H1 (cell line): ENCODE measurements at regions not wholly inside any gene's neighbourhood (a gene's known extent, or its start where the extent isn't known, plus 50 kb on each side); places are given as distances from the start of the nearest gene placed in this dataset.

Experiments used
- CTCF ChIA-PET: fragments of 300-600 bp; sonication (Branson Sonifier 250); formaldehyde crosslinking; loops from one replicate; lab custom pipeline; 2021; ENCODE audit not compliant: partially characterized antibody; lab: Charles Lee
- POLR2A ChIA-PET: fragments of 300-600 bp; sonication (Branson Sonifier 250); formaldehyde crosslinking; loops from one replicate; lab custom pipeline; 2021; ENCODE audit warnings: inconsistent platforms; ENCODE audit not compliant: partially characterized antibody; lab: Charles Lee
- DNase-seq, 2 experiments: peaks; one replicate each; pipeline versions ENCODE4 v3.0.0 to v3.0.0-alpha.2; 2010 to 2022; ENCODE audit warnings: low spot score in 2 of 2, low read depth in 1 of 2, mixed read lengths in 1 of 2
- FAIRE-seq: peaks from 2 replicates; lab custom pipeline; 2011; peaks lifted over from hg19 to GRCh38; lab: Jason Lieb, UNC
- H2AFZ ChIP-seq: 2 replicates; pipeline ENCODE4 v1.8.1; 2012; ENCODE audit warnings: low read length, inconsistent platforms
- H2AK5ac ChIP-seq: 2 replicates; pipeline ENCODE4 v1.6.1; 2013; ENCODE audit warnings: low read depth, low read length
- H2BK120ac ChIP-seq: replicated peaks from 2 replicates; pipeline ENCODE3; 2013; ENCODE audit warnings: low read depth, low read length, inconsistent platforms
- H2BK12ac ChIP-seq: 2 replicates; pipeline ENCODE4 v1.6.1; 2013; ENCODE audit warnings: low read depth, low read length
- H2BK15ac ChIP-seq: 2 replicates; pipeline ENCODE4 v1.6.1; 2013; ENCODE audit warnings: low read length
- H2BK20ac ChIP-seq: 2 replicates; pipeline ENCODE4 v1.6.1; 2013; ENCODE audit warnings: low read length
- H2BK5ac ChIP-seq: 2 replicates; pipeline ENCODE4 v1.6.1; 2013; ENCODE audit warnings: low read depth, low read length
- H3K14ac ChIP-seq: 2 replicates; pipeline ENCODE4 v1.6.1; 2013; ENCODE audit warnings: inconsistent platforms; ENCODE audit not compliant: insufficient read length
- H3K18ac ChIP-seq: 2 replicates; pipeline ENCODE4 v1.6.1; 2013; ENCODE audit warnings: low read length; ENCODE audit errors: extremely low read depth
- H3K23ac ChIP-seq: 2 replicates; pipeline ENCODE4 v1.6.1; 2013; ENCODE audit warnings: inconsistent platforms; ENCODE audit not compliant: insufficient read length
- H3K23me2 ChIP-seq: 2 replicates; pipeline ENCODE4 v1.6.1; 2013; ENCODE audit warnings: low read depth, low read length
- H3K27ac ChIP-seq: 2 replicates; pipeline ENCODE4 v1.6.1; 2011; ENCODE audit warnings: low read depth, low read length, inconsistent platforms
- H3K27me3 ChIP-seq, 4 experiments: replicated peaks in 1 of 4; 1 replicate in 1 of 4; 2 replicates in 3 of 4; pipeline versions ENCODE4 v1.6.1 to v1.8.1; 2011 to 2013; ENCODE audit warnings: low read length in 3 of 4, mild to moderate bottlenecking in 3 of 4, inconsistent platforms in 2 of 4, mixed read lengths in 2 of 4, moderate library complexity in 1 of 4; ENCODE audit not compliant: control insufficient read depth in 3 of 4, insufficient read depth in 3 of 4; ENCODE audit errors: extremely low read depth in 1 of 4
- H3K36me3 ChIP-seq, 4 experiments: 2 replicates each; pipeline versions ENCODE4 v1.6.1 to v1.8.1; 2011 to 2013; ENCODE audit warnings: mild to moderate bottlenecking in 4 of 4, low read length in 3 of 4, moderate library complexity in 2 of 4, control low read depth in 1 of 4, inconsistent platforms in 1 of 4; ENCODE audit not compliant: insufficient read depth in 4 of 4, control insufficient read depth in 2 of 4
- H3K4ac ChIP-seq: replicated peaks from 2 replicates; pipeline ENCODE3; 2013; ENCODE audit warnings: low read length, low read depth, mixed read lengths, inconsistent platforms; ENCODE audit not compliant: insufficient read length
- H3K4me1 ChIP-seq, 4 experiments: replicated peaks in 1 of 4; 1 replicate in 1 of 4; 2 replicates in 3 of 4; pipeline versions ENCODE4 v1.6.1 to v1.8.1; 2011 to 2013; ENCODE audit warnings: low read length in 3 of 4, inconsistent platforms in 2 of 4, mixed read lengths in 1 of 4; ENCODE audit not compliant: insufficient read depth in 4 of 4, control insufficient read depth in 3 of 4
- H3K4me2 ChIP-seq, 2 experiments: 2 replicates each; pipeline versions ENCODE4 v1.6.1 to v1.8.1; 2011 to 2013; ENCODE audit warnings: low read depth in 2 of 2, low read length in 2 of 2, control low read depth in 1 of 2, inconsistent platforms in 1 of 2, mild to moderate bottlenecking in 1 of 2; ENCODE audit not compliant: insufficient read depth in 1 of 2
- H3K4me3 ChIP-seq, 4 experiments: fragments of 200-600, 300-600 bp in 1 of 4; sonication (generic), shearing (Covaris generic), sonication (Bioruptor Twin) in 1 of 4; 2 replicates each; pipeline versions ENCODE4 v1.5.1 to v1.8.1; 2011 to 2016; ENCODE audit warnings: low read length in 4 of 4, low read depth in 3 of 4, control low read depth in 2 of 4, inconsistent platforms in 2 of 4, mild to moderate bottlenecking in 2 of 4, mixed read lengths in 1 of 4, moderate library complexity in 1 of 4; ENCODE audit not compliant: insufficient read depth in 2 of 4; ENCODE audit errors: extremely low read depth in 1 of 4
- H3K56ac ChIP-seq: replicated peaks from 2 replicates; pipeline ENCODE3; 2013; ENCODE audit warnings: low read depth, mild to moderate bottlenecking, mixed read lengths, low read length, inconsistent platforms; ENCODE audit not compliant: insufficient read length
- H3K79me1 ChIP-seq: 2 replicates; pipeline ENCODE4 v1.6.1; 2013; ENCODE audit warnings: low read depth, low read length, control low read depth
- H3K79me2 ChIP-seq, 2 experiments: 2 replicates each; pipeline versions ENCODE4 v1.6.1 to v1.8.1; 2012 to 2013; ENCODE audit warnings: low read length in 2 of 2, mild to moderate bottlenecking in 2 of 2, inconsistent platforms in 1 of 2; ENCODE audit not compliant: insufficient read depth in 2 of 2, control insufficient read depth in 1 of 2
- H3K9ac ChIP-seq, 4 experiments: replicated peaks in 1 of 4; 1 replicate in 1 of 4; 2 replicates in 3 of 4; pipeline versions ENCODE4 v1.6.1 to v1.8.1; 2011 to 2013; ENCODE audit warnings: low read depth in 3 of 4, low read length in 3 of 4, control low read depth in 2 of 4, mild to moderate bottlenecking in 2 of 4, moderate library complexity in 2 of 4, inconsistent platforms in 1 of 4; ENCODE audit errors: extremely low read depth in 1 of 4
- H3K9me3 ChIP-seq, 2 experiments: 2 replicates each; pipeline versions ENCODE4 v1.6.1 to v1.8.1; 2012 to 2013; ENCODE audit warnings: mild to moderate bottlenecking in 2 of 2, moderate library complexity in 2 of 2, control low read depth in 1 of 2, inconsistent platforms in 1 of 2, low read depth in 1 of 2, low read length in 1 of 2, mixed read lengths in 1 of 2; ENCODE audit not compliant: insufficient read depth in 2 of 2
- H4K20me1 ChIP-seq, 2 experiments: replicated peaks in 1 of 2; 2 replicates each; pipeline versions ENCODE3 to v1.8.1; 2011 to 2013; ENCODE audit warnings: inconsistent platforms in 2 of 2, low read length in 2 of 2, mild to moderate bottlenecking in 1 of 2; ENCODE audit not compliant: insufficient read depth in 2 of 2, control insufficient read depth in 1 of 2
- H4K5ac ChIP-seq: 2 replicates; pipeline ENCODE4 v1.6.1; 2013; ENCODE audit warnings: low read length, low read depth, mixed read lengths, inconsistent platforms; ENCODE audit not compliant: insufficient read length
- H4K8ac ChIP-seq: 2 replicates; pipeline ENCODE4 v1.8.0; 2013; ENCODE audit warnings: mild to moderate bottlenecking, moderate library complexity, low read length, inconsistent platforms; ENCODE audit not compliant: insufficient read depth; ENCODE audit errors: extremely low read depth
- H4K91ac ChIP-seq: replicated peaks from 2 replicates; pipeline ENCODE3; 2013; ENCODE audit warnings: low read length, mixed read lengths, inconsistent platforms; ENCODE audit not compliant: insufficient read length
- BRCA1 ChIP-seq: IDR thresholded peaks from 2 replicates; pipeline ENCODE4 v1.6.1; 2012; ENCODE audit warnings: low read depth, low read length, improper control_type of control experiment
- CHD1 ChIP-seq: IDR thresholded peaks from 2 replicates; pipeline ENCODE4 v1.6.1; 2012; ENCODE audit warnings: low read depth, low read length, improper control_type of control experiment
- FOSL1 ChIP-seq: IDR thresholded peaks from 2 replicates; pipeline ENCODE4 v1.6.1; 2011; ENCODE audit warnings: mild to moderate bottlenecking, low read depth, low read length, moderate library complexity; ENCODE audit not compliant: insufficient read depth
- GABPA ChIP-seq: IDR thresholded peaks from 2 replicates; pipeline ENCODE4 v1.6.1; 2011; ENCODE audit warnings: mild to moderate bottlenecking, low read length, moderate library complexity, borderline replicate concordance; ENCODE audit not compliant: insufficient read depth
- GTF2F1 ChIP-seq: IDR thresholded peaks from 2 replicates; pipeline ENCODE4 v1.6.1; 2012; ENCODE audit warnings: low read depth, low read length, improper control_type of control experiment, borderline replicate concordance
- HDAC6 ChIP-seq: IDR thresholded peaks from one replicate; pipeline ENCODE4 v1.7.1; 2012; ENCODE audit warnings: low read depth, mild to moderate bottlenecking, inconsistent platforms, low read length, moderate library complexity
- KDM5A ChIP-seq: fragments of 200-600 bp; IDR thresholded peaks from 2 replicates; pipeline ENCODE4 v1.7.1; 2012; ENCODE audit warnings: mild to moderate bottlenecking, low read length, inconsistent platforms, mixed read lengths
- MAFK ChIP-seq: IDR thresholded peaks from 2 replicates; pipeline ENCODE4 v1.6.1; 2012; ENCODE audit warnings: low read depth, mild to moderate bottlenecking, improper control_type of control experiment, low read length
- NANOG ChIP-seq: IDR thresholded peaks from 2 replicates; pipeline ENCODE4 v1.6.1; 2011; ENCODE audit warnings: low read length, low read depth, mild to moderate bottlenecking, inconsistent platforms; ENCODE audit not compliant: insufficient read depth, poor library complexity, severe bottlenecking
- PHF8 ChIP-seq: fragments of 200-600 bp; sonication (generic); conservative IDR thresholded peaks from 2 replicates; pipeline ENCODE4 v1.7.1; 2012; ENCODE audit warnings: low read depth, mild to moderate bottlenecking, inconsistent platforms, low read length, moderate library complexity
- POLR2A ChIP-seq, 2 experiments: IDR thresholded peaks; 1 replicate in 1 of 2; 2 replicates in 1 of 2; pipeline ENCODE4 v1.6.1; 2011; ENCODE audit warnings: low read depth in 2 of 2, low read length in 2 of 2, mild to moderate bottlenecking in 2 of 2; ENCODE audit errors: control extremely low read depth in 1 of 2
- POU5F1 ChIP-seq: IDR thresholded peaks from 2 replicates; pipeline ENCODE4 v1.6.1; 2011; ENCODE audit warnings: low read depth, mild to moderate bottlenecking, low read length, moderate library complexity
- SIX5 ChIP-seq: IDR thresholded peaks from 2 replicates; pipeline ENCODE4 v1.6.1; 2011; ENCODE audit warnings: mild to moderate bottlenecking, low read depth, low read length
- SP1 ChIP-seq: IDR thresholded peaks from 2 replicates; pipeline ENCODE4 v1.6.1; 2011; ENCODE audit warnings: low read depth, low read length
- SRF ChIP-seq: IDR thresholded peaks from 2 replicates; pipeline ENCODE4 v1.6.1; 2011; ENCODE audit warnings: mild to moderate bottlenecking, low read depth, low read length, moderate library complexity
- SUZ12 ChIP-seq: fragments of 200-600 bp; sonication (generic); IDR thresholded peaks from 2 replicates; pipeline ENCODE4 v1.6.1; 2012; ENCODE audit warnings: mild to moderate bottlenecking, inconsistent platforms, low read length, moderate library complexity, mixed read lengths

DNA sequence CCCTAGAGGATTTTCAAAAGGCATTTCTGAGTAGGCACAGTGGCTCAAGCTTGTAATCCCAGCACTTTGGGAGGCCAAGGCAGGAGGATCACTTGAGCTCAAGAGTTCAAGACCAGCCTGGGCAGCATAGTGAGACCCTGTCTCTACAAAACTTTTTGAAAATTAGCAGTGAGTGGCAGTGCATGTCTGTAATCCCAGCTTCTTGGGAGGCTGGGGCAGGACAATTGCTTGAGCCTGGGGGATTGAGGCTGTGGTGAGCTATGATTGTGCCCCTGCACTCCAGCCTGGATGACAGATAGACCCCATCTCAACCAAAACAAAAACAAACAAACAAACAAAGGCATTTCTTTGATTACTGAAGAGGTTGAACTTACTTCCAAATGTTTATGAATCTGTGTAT lies 201.4 kb downstream of the KIF26A start:
- no peaks in the 10 kb centered on the region for H3K36me3 ChIP-seq
- H3K23ac ChIP-seq: no peak overlapping the region
- H3K4me2 ChIP-seq: no peak overlapping the region
- no peak overlapping the region for H3K14ac ChIP-seq
- no peak overlapping the region for H3K4ac ChIP-seq
- H4K20me1 ChIP-seq: no peaks in the 10 kb centered on the region
- DNase-seq (no peak), FAIRE-seq (no peak)
- no peak overlapping the region for H2BK20ac ChIP-seq
- H3K27me3 ChIP-seq: no peaks in the 10 kb centered on the region
- no peak overlapping the region for H2BK120ac ChIP-seq
- no peak overlapping the region for H4K8ac ChIP-seq
- ChIA-PET POLR2A (no interaction called here), CTCF (interaction anchor here (0.8 to 1.3 kb wide), 5 partner anchors 16 to 234 kb away, joined by 3 to 4 read pairs (median 3); no protein-coding TSS in a partner anchor)
- H3K79me1 ChIP-seq: no peaks in the 10 kb centered on the region
- H3K56ac ChIP-seq: no peak overlapping the region
- H2AK5ac ChIP-seq: no peak overlapping the region
- H2BK15ac ChIP-seq: no peak overlapping the region
- H3K27ac ChIP-seq: no peak overlapping the region
- H3K9me3 ChIP-seq: peaks cover 0 to 3% of the 10 kb centered on the region in 2 experiments; a peak in 2 of 4 replicates
- H3K4me1 ChIP-seq: peaks cover 0 to 12% (median 6%) of the 10 kb centered on the region in 4 experiments; a peak in 5 of 7 replicates
- H3K18ac ChIP-seq: no peak overlapping the region
- H3K79me2 ChIP-seq: no peaks in the 10 kb centered on the region
- no peak overlapping the region for H2AFZ ChIP-seq
- no peaks in the 10 kb centered on the region for H3K23me2 ChIP-seq
- TF ChIP-seq CHD1 (no peak), SRF (no peak), POU5F1 (no peak), MAFK (no peak), POLR2A (IDR thresholded peaks at IDR 0.05; ENCODE audit: control extremely low read depth in 1 of 2, low read depth in 2 of 2, low read length in 2 of 2) (no peak), SUZ12 (no peak), FOSL1 (no peak), SP1 (no peak), SIX5 (no peak), NANOG (no peak), HDAC6 (no peak), GABPA (no peak), PHF8 (no peak), BRCA1 (no peak), KDM5A (no peak), GTF2F1 (no peak)
- H2BK5ac ChIP-seq: no peak overlapping the region
- H4K91ac ChIP-seq: no peak overlapping the region
- no peak overlapping the region for H3K9ac ChIP-seq
- no peak overlapping the region for H3K4me3 ChIP-seq
- H4K5ac ChIP-seq: no peak overlapping the region
- no peak overlapping the region for H2BK12ac ChIP-seq
